ENCODE measurements at regions not wholly inside any gene's neighbourhood (a gene's known extent, or its start where the extent isn't known, plus 50 kb on each side); places are given as distances from the start of the nearest gene placed in this dataset.

- TF ChIP-seq POLR2AphosphoS5 (IDR thresholded peaks at IDR 0.05; ENCODE audit: low read depth) (no peak), CTCF (conservative IDR thresholded peaks at IDR 0.05; ENCODE audit: low read depth in 2 of 2) (no peak), NANOG (IDR thresholded peaks at IDR 0.05; ENCODE audit: borderline replicate concordance) (no peak)
These were observed 569.0 kb downstream of the TUSC7 start for GRCh38 chr3:117278424-117279190.

Data from GM23338 (cell line).